ENCODE measurements at regions not wholly inside any gene's neighbourhood (a gene's known extent, or its start where the extent isn't known, plus 50 kb on each side); places are given as distances from the start of the nearest gene placed in this dataset.
A peak's percentile ranks its signal among the peaks of the same experiment; 100 is the strongest.

- DNase-seq (ENCODE audit: low spot score): no peak
Observed at GRCh38 chr7:132672200-132672990, 96.1 kb upstream of the PLXNA4 start.

- DNase-seq (ENCODE audit: low spot score): no peak
Observed at GRCh38 chr7:132666774-132667172, 90.5 kb upstream of the PLXNA4 start.

- no peak for DNase-seq (ENCODE audit: low spot score)
Observed at GRCh38 chr7:132666071-132666773, 90.0 kb upstream of the PLXNA4 start.

- no peak for DNase-seq (ENCODE audit: low spot score)
Observed at GRCh38 chr7:132656846-132657776, 80.8 kb upstream of the PLXNA4 start.

- DNase-seq (ENCODE audit: low spot score): no peak
Observed at GRCh38 chr7:132656341-132656740, 80.1 kb upstream of the PLXNA4 start.

GRCh38 chr7:132655131-132655727 is 79.0 kb upstream of the PLXNA4 start:
- peak; percentile 17 for DNase-seq (ENCODE audit: low spot score)

- DNase-seq (ENCODE audit: low spot score): no peak
Observed at GRCh38 chr7:132654150-132654549, 77.9 kb upstream of the PLXNA4 start.

- DNase-seq (ENCODE audit: low spot score): no peak
Observed at GRCh38 chr7:132653366-132653930, 77.2 kb upstream of the PLXNA4 start.

- DNase-seq (ENCODE audit: low spot score): no peak
Observed at GRCh38 chr7:132652507-132652906, 76.2 kb upstream of the PLXNA4 start.

GRCh38 chr7:132650498-132650897 is 74.2 kb upstream of the PLXNA4 start:
- no peak for DNase-seq (ENCODE audit: low spot score)

GRCh38 chr7:132647311-132647710 is 71.0 kb upstream of the PLXNA4 start:
- no peak for DNase-seq (ENCODE audit: low spot score)

- no peak for DNase-seq (ENCODE audit: low spot score)
Observed at GRCh38 chr7:132646052-132646451, 69.8 kb upstream of the PLXNA4 start.

GRCh38 chr7:132643302-132643701 is 67.0 kb upstream of the PLXNA4 start:
- no peak for DNase-seq (ENCODE audit: low spot score)

GRCh38 chr7:132641238-132641637 is 65.0 kb upstream of the PLXNA4 start:
- DNase-seq (ENCODE audit: low spot score): no peak

GRCh38 chr7:132639983-132640382 is 63.7 kb upstream of the PLXNA4 start:
- no peak for DNase-seq (ENCODE audit: low spot score)

GRCh38 chr7:132638000-132638399 is 61.7 kb upstream of the PLXNA4 start:
- DNase-seq (ENCODE audit: low spot score): no peak

GRCh38 chr7:132636581-132636980 is 60.3 kb upstream of the PLXNA4 start:
- no peak for DNase-seq (ENCODE audit: low spot score)

- no peak for DNase-seq (ENCODE audit: low spot score)
Observed at GRCh38 chr7:132635127-132635526, 58.9 kb upstream of the PLXNA4 start.

GRCh38 chr7:132630834-132631233 is 54.6 kb upstream of the PLXNA4 start:
- DNase-seq (ENCODE audit: low spot score): no peak
